ENCODE measurements at regions not wholly inside any gene's neighbourhood (a gene's known extent, or its start where the extent isn't known, plus 50 kb on each side); places are given as distances from the start of the nearest gene placed in this dataset.
A peak's percentile ranks its signal among the peaks of the same experiment; 100 is the strongest.
"Not testable (repeated sequence)": the region's sequence is repeated elsewhere in the genome, so short reads cannot be mapped to it uniquely, and the experiment has no call there.

DNA sequence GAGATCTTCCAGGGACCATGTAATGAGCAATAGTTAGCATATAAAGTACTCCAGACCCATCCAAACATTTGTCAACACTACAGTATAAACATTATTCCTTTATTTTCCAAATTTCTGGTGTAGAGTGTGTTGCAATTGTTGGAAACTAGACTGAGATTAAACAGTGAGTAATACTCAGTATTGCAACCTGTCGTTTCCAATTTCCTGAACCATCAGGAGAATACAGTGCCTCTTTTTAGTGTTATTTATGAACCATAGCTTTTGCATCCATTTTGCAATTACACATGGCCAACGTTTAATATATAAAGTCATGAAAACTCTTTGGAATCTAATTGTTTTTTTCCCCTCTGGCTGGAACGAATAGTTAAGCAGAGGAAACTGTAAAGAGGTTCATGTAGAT, 58.3 kb upstream of the DHRSX start:
- Mint-ChIP-seq H3K27me3 (ENCODE audit: insufficient read depth) (peaks cover 4% of the 10 kb centered on the region), H3K27ac (no peak overlapping the region), H3K4me3 (no peak overlapping the region), H3K4me1 (peaks cover 6% of the 10 kb centered on the region), H3K36me3 (ENCODE audit: low read depth) (peaks cover 4% of the 10 kb centered on the region), H3K9me3 (peaks cover 19% of the 10 kb centered on the region)
- no peak for DNase-seq
- Histone ChIP-seq H3K9me3 (ENCODE audit: control insufficient read depth, low read length) (peaks cover 19% of the 10 kb centered on the region), H3K27ac (ENCODE audit: low read depth, low read length) (no peak overlapping the region), H3K4me1 (ENCODE audit: control insufficient read depth, insufficient read depth, low read length) (no peaks in the 10 kb centered on the region), H3K36me3 (ENCODE audit: control insufficient read depth, insufficient read depth, low read length) (no peaks in the 10 kb centered on the region), H3K9ac (ENCODE audit: extremely low read depth, low read length, poor library complexity, severe bottlenecking) (no peak overlapping the region), H3K27me3 (ENCODE audit: control insufficient read depth, insufficient read depth, low read length, poor library complexity, severe bottlenecking) (no peaks in the 10 kb centered on the region), H3K4me3 (ENCODE audit: low read length) (no peak overlapping the region)
- WGBS, 2 experiments (ENCODE audit: insufficient coverage in 1 of 2, insufficient read length in 1 of 2): 83 to 91% methylated on average over 1 to 3 of the region's 3 CpGs
- TF ChIP-seq, protein P1, sequence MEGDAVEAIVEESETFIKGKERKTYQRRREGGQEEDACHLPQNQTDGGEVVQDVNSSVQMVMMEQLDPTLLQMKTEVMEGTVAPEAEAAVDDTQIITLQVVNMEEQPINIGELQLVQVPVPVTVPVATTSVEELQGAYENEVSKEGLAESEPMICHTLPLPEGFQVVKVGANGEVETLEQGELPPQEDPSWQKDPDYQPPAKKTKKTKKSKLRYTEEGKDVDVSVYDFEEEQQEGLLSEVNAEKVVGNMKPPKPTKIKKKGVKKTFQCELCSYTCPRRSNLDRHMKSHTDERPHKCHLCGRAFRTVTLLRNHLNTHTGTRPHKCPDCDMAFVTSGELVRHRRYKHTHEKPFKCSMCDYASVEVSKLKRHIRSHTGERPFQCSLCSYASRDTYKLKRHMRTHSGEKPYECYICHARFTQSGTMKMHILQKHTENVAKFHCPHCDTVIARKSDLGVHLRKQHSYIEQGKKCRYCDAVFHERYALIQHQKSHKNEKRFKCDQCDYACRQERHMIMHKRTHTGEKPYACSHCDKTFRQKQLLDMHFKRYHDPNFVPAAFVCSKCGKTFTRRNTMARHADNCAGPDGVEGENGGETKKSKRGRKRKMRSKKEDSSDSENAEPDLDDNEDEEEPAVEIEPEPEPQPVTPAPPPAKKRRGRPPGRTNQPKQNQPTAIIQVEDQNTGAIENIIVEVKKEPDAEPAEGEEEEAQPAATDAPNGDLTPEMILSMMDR (conservative IDR thresholded peaks at IDR 0.05): no peak

GRCh38 chrX:2554891-2555290, 54.1 kb upstream of the DHRSX start:
- Mint-ChIP-seq H3K4me3 (no peak overlapping the region), H3K36me3 (ENCODE audit: low read depth) (peaks cover 6% of the 10 kb centered on the region), H3K9me3 (peaks cover 27% of the 10 kb centered on the region), H3K4me1 (peaks cover 14% of the 10 kb centered on the region), H3K27me3 (ENCODE audit: insufficient read depth) (peaks cover 3% of the 10 kb centered on the region), H3K27ac (no peak overlapping the region)
- Histone ChIP-seq H3K4me1 (ENCODE audit: control insufficient read depth, insufficient read depth, low read length) (no peaks in the 10 kb centered on the region), H3K27me3 (ENCODE audit: control insufficient read depth, insufficient read depth, low read length, poor library complexity, severe bottlenecking) (no peaks in the 10 kb centered on the region), H3K36me3 (ENCODE audit: control insufficient read depth, insufficient read depth, low read length) (no peaks in the 10 kb centered on the region), H3K9me3 (ENCODE audit: control insufficient read depth, low read length) (peaks cover 21% of the 10 kb centered on the region), H3K4me3 (ENCODE audit: low read length) (peak overlapping the region; percentile 41), H3K27ac (ENCODE audit: low read depth, low read length) (no peak overlapping the region), H3K9ac (ENCODE audit: extremely low read depth, low read length, poor library complexity, severe bottlenecking) (no peak overlapping the region)
- WGBS, 2 experiments (ENCODE audit: insufficient coverage in 1 of 2, insufficient read length in 1 of 2): 90 to 100% methylated on average over 1 of the region's 1 CpG
- DNase-seq: no peak
- TF ChIP-seq, protein P1 (conservative IDR thresholded peaks at IDR 0.05): no peak

DNA sequence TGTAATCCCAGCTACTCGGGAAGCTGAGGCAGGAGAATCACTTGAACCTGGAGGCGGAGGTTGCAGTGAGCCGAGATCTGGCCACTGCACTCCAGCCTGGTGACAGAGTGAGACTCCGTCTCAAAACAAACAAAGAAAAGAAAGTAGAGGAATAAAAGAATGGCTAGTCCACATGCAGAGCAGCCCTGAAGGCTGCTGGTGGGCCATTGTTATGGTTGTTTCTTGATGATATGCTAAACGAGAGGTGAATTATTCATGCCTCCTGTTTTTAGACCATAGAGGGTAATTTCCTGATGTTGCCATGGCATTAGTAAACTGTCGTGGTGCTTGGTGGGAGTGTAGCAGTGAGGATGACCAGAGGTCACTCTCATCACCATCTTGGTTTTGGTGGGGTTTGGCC, 53.3 kb upstream of the DHRSX start:
- not testable (repeated sequence) for H3K9ac ChIP-seq (ENCODE audit: extremely low read depth, low read length, poor library complexity, severe bottlenecking); DNase-seq; H3K4me3 ChIP-seq (ENCODE audit: low read length); H3K27me3 ChIP-seq (ENCODE audit: control insufficient read depth, insufficient read depth, low read length, poor library complexity, severe bottlenecking); H3K27me3 Mint-ChIP-seq (ENCODE audit: insufficient read depth); H3K4me3 Mint-ChIP-seq; H3K4me1 ChIP-seq (ENCODE audit: control insufficient read depth, insufficient read depth, low read length); H3K36me3 ChIP-seq (ENCODE audit: control insufficient read depth, insufficient read depth, low read length); H3K27ac ChIP-seq (ENCODE audit: low read depth, low read length); H3K36me3 Mint-ChIP-seq (ENCODE audit: low read depth); H3K27ac Mint-ChIP-seq
- Mint-ChIP-seq H3K9me3 (peaks cover 27% of the 10 kb centered on the region), H3K4me1 (peaks cover 20% of the 10 kb centered on the region)
- peaks cover 21% of the 10 kb centered on the region for H3K9me3 ChIP-seq (ENCODE audit: control insufficient read depth, low read length)
- WGBS, 2 experiments (ENCODE audit: insufficient coverage in 1 of 2, insufficient read length in 1 of 2): 76 to 77% methylated on average over 5 to 6 of the region's 6 CpGs

DNA sequence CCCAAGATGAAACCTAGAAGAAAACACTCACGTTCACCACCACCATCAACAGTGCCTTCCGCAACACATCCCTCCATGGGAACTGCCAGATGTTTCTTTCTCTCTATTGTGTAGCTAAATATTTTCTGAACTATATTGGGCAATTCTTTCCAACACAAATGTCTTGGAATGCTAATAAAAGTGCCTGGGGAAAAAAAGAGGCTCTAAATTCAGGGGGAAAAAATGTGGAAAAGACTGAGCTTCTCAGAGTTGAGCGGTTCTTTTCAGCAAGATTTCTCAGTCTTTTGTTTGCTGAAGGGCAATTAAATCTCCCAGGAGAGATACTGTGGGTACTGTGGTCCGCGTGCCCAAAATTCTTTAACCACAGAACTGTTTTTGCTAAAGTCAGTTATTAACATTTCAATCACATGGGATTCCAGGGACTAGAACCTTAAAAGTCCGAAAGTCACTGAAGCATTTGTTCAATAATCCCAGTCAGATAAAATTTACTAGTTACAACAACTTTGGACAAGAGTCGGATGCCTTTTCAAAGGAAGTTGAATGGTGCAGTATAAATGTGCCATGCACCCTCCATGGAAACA, 51.9 kb upstream of the DHRSX start:
- WGBS, 2 experiments (ENCODE audit: insufficient coverage in 1 of 2, insufficient read length in 1 of 2): 83 to 91% methylated on average over 4 to 7 of the region's 7 CpGs
- no peaks in the 10 kb centered on the region for H3K27me3 Mint-ChIP-seq (ENCODE audit: insufficient read depth)
- H3K36me3 Mint-ChIP-seq (ENCODE audit: low read depth): peaks cover 6% of the 10 kb centered on the region
- no peak for DNase-seq
- Histone ChIP-seq H3K4me3 (ENCODE audit: low read length) (no peak overlapping the region), H3K9me3 (ENCODE audit: control insufficient read depth, low read length) (peaks cover 21% of the 10 kb centered on the region), H3K4me1 (ENCODE audit: control insufficient read depth, insufficient read depth, low read length) (no peaks in the 10 kb centered on the region), H3K27ac (ENCODE audit: low read depth, low read length) (peak overlapping the region; percentile 73), H3K36me3 (ENCODE audit: control insufficient read depth, insufficient read depth, low read length) (no peaks in the 10 kb centered on the region), H3K27me3 (ENCODE audit: control insufficient read depth, insufficient read depth, low read length, poor library complexity, severe bottlenecking) (no peaks in the 10 kb centered on the region), H3K9ac (ENCODE audit: extremely low read depth, low read length, poor library complexity, severe bottlenecking) (no peak overlapping the region)
- H3K4me3 Mint-ChIP-seq: no peak overlapping the region
- TF ChIP-seq, protein P1 (conservative IDR thresholded peaks at IDR 0.05): no peak
- peaks cover 28% of the 10 kb centered on the region for H3K4me1 Mint-ChIP-seq
- H3K9me3 Mint-ChIP-seq: peaks cover 28% of the 10 kb centered on the region
- no peak overlapping the region for H3K27ac Mint-ChIP-seq

All from endodermal cell (in vitro differentiated cells).